OCI-LY3 (cell line): ENCODE measurements at regions not wholly inside any gene's neighbourhood (a gene's known extent, or its start where the extent isn't known, plus 50 kb on each side); places are given as distances from the start of the nearest gene placed in this dataset.
"Not testable (repeated sequence)": the region's sequence is repeated elsewhere in the genome, so short reads cannot be mapped to it uniquely, and the experiment has no call there.

Experiments used
- EZH2phosphoT487 ChIP-seq: fragments of 200-600 bp; shearing (Covaris generic); IDR thresholded peaks from 2 replicates; pipeline ENCODE4 v1.6.1; 2018; ENCODE audit warnings: antibody characterized with exemption, mixed run types, low read depth
- TF ChIP-seq, protein P1 (sequence below): fragments of 200-600, 300-600 bp; sonication (generic); IDR thresholded peaks from 2 replicates; pipeline ENCODE4 v1.5.1; 2014; ENCODE audit warnings: antibody characterized with exemption, low read length, low read depth

DNA sequence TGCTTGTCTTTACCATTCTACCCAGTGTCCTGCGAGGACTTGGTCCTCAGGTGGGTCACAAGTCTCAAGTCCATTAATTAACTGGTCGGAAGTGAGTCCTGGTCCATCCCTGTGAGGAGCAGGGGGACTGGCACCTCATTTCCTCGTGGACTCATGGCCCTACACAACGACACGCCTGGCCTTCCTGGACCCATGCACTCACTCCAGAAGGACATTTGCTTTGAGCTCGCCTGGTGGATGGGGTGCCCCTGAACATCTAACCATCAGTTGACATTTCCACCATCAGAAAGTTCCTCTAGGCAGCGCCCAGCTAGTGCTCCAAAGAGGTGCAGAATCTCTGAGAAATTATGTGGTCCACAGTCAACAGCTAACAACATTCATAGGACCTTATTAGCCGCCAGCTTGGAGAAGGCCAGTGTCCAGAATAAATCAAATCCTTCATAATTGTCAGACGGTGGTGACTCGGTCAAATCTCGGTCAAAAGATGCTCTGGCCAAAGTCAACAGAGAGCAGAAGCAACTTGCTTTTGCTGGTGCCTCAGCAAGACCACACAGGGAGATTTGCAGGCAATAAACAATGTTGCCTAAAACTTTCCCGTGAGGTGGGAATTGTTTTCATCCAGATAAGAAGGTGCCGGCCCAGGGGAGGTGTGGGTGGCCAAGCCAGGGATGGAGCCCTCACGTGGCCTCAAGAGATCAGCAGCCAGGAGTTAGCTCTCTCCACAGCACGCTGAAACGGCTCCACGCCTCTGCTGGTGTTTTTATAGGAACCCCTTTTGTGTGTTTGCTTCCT is 119.9 kb upstream of the FAM20C start:
- TF ChIP-seq, protein P1, sequence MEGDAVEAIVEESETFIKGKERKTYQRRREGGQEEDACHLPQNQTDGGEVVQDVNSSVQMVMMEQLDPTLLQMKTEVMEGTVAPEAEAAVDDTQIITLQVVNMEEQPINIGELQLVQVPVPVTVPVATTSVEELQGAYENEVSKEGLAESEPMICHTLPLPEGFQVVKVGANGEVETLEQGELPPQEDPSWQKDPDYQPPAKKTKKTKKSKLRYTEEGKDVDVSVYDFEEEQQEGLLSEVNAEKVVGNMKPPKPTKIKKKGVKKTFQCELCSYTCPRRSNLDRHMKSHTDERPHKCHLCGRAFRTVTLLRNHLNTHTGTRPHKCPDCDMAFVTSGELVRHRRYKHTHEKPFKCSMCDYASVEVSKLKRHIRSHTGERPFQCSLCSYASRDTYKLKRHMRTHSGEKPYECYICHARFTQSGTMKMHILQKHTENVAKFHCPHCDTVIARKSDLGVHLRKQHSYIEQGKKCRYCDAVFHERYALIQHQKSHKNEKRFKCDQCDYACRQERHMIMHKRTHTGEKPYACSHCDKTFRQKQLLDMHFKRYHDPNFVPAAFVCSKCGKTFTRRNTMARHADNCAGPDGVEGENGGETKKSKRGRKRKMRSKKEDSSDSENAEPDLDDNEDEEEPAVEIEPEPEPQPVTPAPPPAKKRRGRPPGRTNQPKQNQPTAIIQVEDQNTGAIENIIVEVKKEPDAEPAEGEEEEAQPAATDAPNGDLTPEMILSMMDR, result not testable (repeated sequence)
- not testable (repeated sequence) for TF ChIP-seq EZH2phosphoT487
